H1 (cell line): ENCODE measurements at regions not wholly inside any gene's neighbourhood (a gene's known extent, or its start where the extent isn't known, plus 50 kb on each side); places are given as distances from the start of the nearest gene placed in this dataset.

Experiments used
- CTCF ChIA-PET: fragments of 300-600 bp; sonication (Branson Sonifier 250); formaldehyde crosslinking; loops from one replicate; lab custom pipeline; 2021; ENCODE audit not compliant: partially characterized antibody; lab: Charles Lee
- POLR2A ChIA-PET: fragments of 300-600 bp; sonication (Branson Sonifier 250); formaldehyde crosslinking; loops from one replicate; lab custom pipeline; 2021; ENCODE audit warnings: inconsistent platforms; ENCODE audit not compliant: partially characterized antibody; lab: Charles Lee
- DNase-seq, 2 experiments: peaks; one replicate each; pipeline versions ENCODE4 v3.0.0 to v3.0.0-alpha.2; 2010 to 2022; ENCODE audit warnings: low spot score in 2 of 2, low read depth in 1 of 2, mixed read lengths in 1 of 2
- FAIRE-seq: peaks from 2 replicates; lab custom pipeline; 2011; peaks lifted over from hg19 to GRCh38; lab: Jason Lieb, UNC
- H2AFZ ChIP-seq: 2 replicates; pipeline ENCODE4 v1.8.1; 2012; ENCODE audit warnings: low read length, inconsistent platforms
- H2AK5ac ChIP-seq: 2 replicates; pipeline ENCODE4 v1.6.1; 2013; ENCODE audit warnings: low read depth, low read length
- H2BK120ac ChIP-seq: replicated peaks from 2 replicates; pipeline ENCODE3; 2013; ENCODE audit warnings: low read depth, low read length, inconsistent platforms
- H2BK12ac ChIP-seq: 2 replicates; pipeline ENCODE4 v1.6.1; 2013; ENCODE audit warnings: low read depth, low read length
- H2BK15ac ChIP-seq: 2 replicates; pipeline ENCODE4 v1.6.1; 2013; ENCODE audit warnings: low read length
- H2BK20ac ChIP-seq: 2 replicates; pipeline ENCODE4 v1.6.1; 2013; ENCODE audit warnings: low read length
- H2BK5ac ChIP-seq: 2 replicates; pipeline ENCODE4 v1.6.1; 2013; ENCODE audit warnings: low read depth, low read length
- H3K14ac ChIP-seq: 2 replicates; pipeline ENCODE4 v1.6.1; 2013; ENCODE audit warnings: inconsistent platforms; ENCODE audit not compliant: insufficient read length
- H3K18ac ChIP-seq: 2 replicates; pipeline ENCODE4 v1.6.1; 2013; ENCODE audit warnings: low read length; ENCODE audit errors: extremely low read depth
- H3K23ac ChIP-seq: 2 replicates; pipeline ENCODE4 v1.6.1; 2013; ENCODE audit warnings: inconsistent platforms; ENCODE audit not compliant: insufficient read length
- H3K23me2 ChIP-seq: 2 replicates; pipeline ENCODE4 v1.6.1; 2013; ENCODE audit warnings: low read depth, low read length
- H3K27ac ChIP-seq: 2 replicates; pipeline ENCODE4 v1.6.1; 2011; ENCODE audit warnings: low read depth, low read length, inconsistent platforms
- H3K27me3 ChIP-seq, 4 experiments: replicated peaks in 1 of 4; 1 replicate in 1 of 4; 2 replicates in 3 of 4; pipeline versions ENCODE4 v1.6.1 to v1.8.1; 2011 to 2013; ENCODE audit warnings: low read length in 3 of 4, mild to moderate bottlenecking in 3 of 4, inconsistent platforms in 2 of 4, mixed read lengths in 2 of 4, moderate library complexity in 1 of 4; ENCODE audit not compliant: control insufficient read depth in 3 of 4, insufficient read depth in 3 of 4; ENCODE audit errors: extremely low read depth in 1 of 4
- H3K36me3 ChIP-seq, 4 experiments: 2 replicates each; pipeline versions ENCODE4 v1.6.1 to v1.8.1; 2011 to 2013; ENCODE audit warnings: mild to moderate bottlenecking in 4 of 4, low read length in 3 of 4, moderate library complexity in 2 of 4, control low read depth in 1 of 4, inconsistent platforms in 1 of 4; ENCODE audit not compliant: insufficient read depth in 4 of 4, control insufficient read depth in 2 of 4
- H3K4ac ChIP-seq: replicated peaks from 2 replicates; pipeline ENCODE3; 2013; ENCODE audit warnings: low read length, low read depth, mixed read lengths, inconsistent platforms; ENCODE audit not compliant: insufficient read length
- H3K4me1 ChIP-seq, 4 experiments: replicated peaks in 1 of 4; 1 replicate in 1 of 4; 2 replicates in 3 of 4; pipeline versions ENCODE4 v1.6.1 to v1.8.1; 2011 to 2013; ENCODE audit warnings: low read length in 3 of 4, inconsistent platforms in 2 of 4, mixed read lengths in 1 of 4; ENCODE audit not compliant: insufficient read depth in 4 of 4, control insufficient read depth in 3 of 4
- H3K4me2 ChIP-seq, 2 experiments: 2 replicates each; pipeline versions ENCODE4 v1.6.1 to v1.8.1; 2011 to 2013; ENCODE audit warnings: low read depth in 2 of 2, low read length in 2 of 2, control low read depth in 1 of 2, inconsistent platforms in 1 of 2, mild to moderate bottlenecking in 1 of 2; ENCODE audit not compliant: insufficient read depth in 1 of 2
- H3K4me3 ChIP-seq, 4 experiments: fragments of 200-600, 300-600 bp in 1 of 4; sonication (generic), shearing (Covaris generic), sonication (Bioruptor Twin) in 1 of 4; 2 replicates each; pipeline versions ENCODE4 v1.5.1 to v1.8.1; 2011 to 2016; ENCODE audit warnings: low read length in 4 of 4, low read depth in 3 of 4, control low read depth in 2 of 4, inconsistent platforms in 2 of 4, mild to moderate bottlenecking in 2 of 4, mixed read lengths in 1 of 4, moderate library complexity in 1 of 4; ENCODE audit not compliant: insufficient read depth in 2 of 4; ENCODE audit errors: extremely low read depth in 1 of 4
- H3K56ac ChIP-seq: replicated peaks from 2 replicates; pipeline ENCODE3; 2013; ENCODE audit warnings: low read depth, mild to moderate bottlenecking, mixed read lengths, low read length, inconsistent platforms; ENCODE audit not compliant: insufficient read length
- H3K79me1 ChIP-seq: 2 replicates; pipeline ENCODE4 v1.6.1; 2013; ENCODE audit warnings: low read depth, low read length, control low read depth
- H3K79me2 ChIP-seq, 2 experiments: 2 replicates each; pipeline versions ENCODE4 v1.6.1 to v1.8.1; 2012 to 2013; ENCODE audit warnings: low read length in 2 of 2, mild to moderate bottlenecking in 2 of 2, inconsistent platforms in 1 of 2; ENCODE audit not compliant: insufficient read depth in 2 of 2, control insufficient read depth in 1 of 2
- H3K9ac ChIP-seq, 4 experiments: replicated peaks in 1 of 4; 1 replicate in 1 of 4; 2 replicates in 3 of 4; pipeline versions ENCODE4 v1.6.1 to v1.8.1; 2011 to 2013; ENCODE audit warnings: low read depth in 3 of 4, low read length in 3 of 4, control low read depth in 2 of 4, mild to moderate bottlenecking in 2 of 4, moderate library complexity in 2 of 4, inconsistent platforms in 1 of 4; ENCODE audit errors: extremely low read depth in 1 of 4
- H3K9me3 ChIP-seq, 2 experiments: 2 replicates each; pipeline versions ENCODE4 v1.6.1 to v1.8.1; 2012 to 2013; ENCODE audit warnings: mild to moderate bottlenecking in 2 of 2, moderate library complexity in 2 of 2, control low read depth in 1 of 2, inconsistent platforms in 1 of 2, low read depth in 1 of 2, low read length in 1 of 2, mixed read lengths in 1 of 2; ENCODE audit not compliant: insufficient read depth in 2 of 2
- H4K20me1 ChIP-seq, 2 experiments: replicated peaks in 1 of 2; 2 replicates each; pipeline versions ENCODE3 to v1.8.1; 2011 to 2013; ENCODE audit warnings: inconsistent platforms in 2 of 2, low read length in 2 of 2, mild to moderate bottlenecking in 1 of 2; ENCODE audit not compliant: insufficient read depth in 2 of 2, control insufficient read depth in 1 of 2
- H4K5ac ChIP-seq: 2 replicates; pipeline ENCODE4 v1.6.1; 2013; ENCODE audit warnings: low read length, low read depth, mixed read lengths, inconsistent platforms; ENCODE audit not compliant: insufficient read length
- H4K8ac ChIP-seq: 2 replicates; pipeline ENCODE4 v1.8.0; 2013; ENCODE audit warnings: mild to moderate bottlenecking, moderate library complexity, low read length, inconsistent platforms; ENCODE audit not compliant: insufficient read depth; ENCODE audit errors: extremely low read depth
- H4K91ac ChIP-seq: replicated peaks from 2 replicates; pipeline ENCODE3; 2013; ENCODE audit warnings: low read length, mixed read lengths, inconsistent platforms; ENCODE audit not compliant: insufficient read length
- CBX8 ChIP-seq: fragments of 300-800, 300-1000 bp; sonication (generic); IDR thresholded peaks from 2 replicates; pipeline ENCODE4 v1.7.1; 2016; ENCODE audit warnings: low read depth, low read length, borderline replicate concordance
- E2F6 ChIP-seq: IDR thresholded peaks from 2 replicates; pipeline ENCODE4 v1.6.1; 2012; ENCODE audit warnings: inconsistent platforms
- JUND ChIP-seq: IDR thresholded peaks from 2 replicates; pipeline ENCODE4 v1.6.1; 2011; ENCODE audit warnings: mild to moderate bottlenecking, improper control_type of control experiment, low read length
- KDM5A ChIP-seq: fragments of 200-600 bp; IDR thresholded peaks from 2 replicates; pipeline ENCODE4 v1.7.1; 2012; ENCODE audit warnings: mild to moderate bottlenecking, low read length, inconsistent platforms, mixed read lengths
- MAFK ChIP-seq: IDR thresholded peaks from 2 replicates; pipeline ENCODE4 v1.6.1; 2012; ENCODE audit warnings: low read depth, mild to moderate bottlenecking, improper control_type of control experiment, low read length
- PHF8 ChIP-seq: fragments of 200-600 bp; sonication (generic); conservative IDR thresholded peaks from 2 replicates; pipeline ENCODE4 v1.7.1; 2012; ENCODE audit warnings: low read depth, mild to moderate bottlenecking, inconsistent platforms, low read length, moderate library complexity
- SAP30 ChIP-seq: fragments of 300-600 bp; sonication (generic); IDR thresholded peaks from 2 replicates; pipeline ENCODE4 v1.7.1; 2012; ENCODE audit warnings: low read length, moderate library complexity, mild to moderate bottlenecking, inconsistent platforms; ENCODE audit not compliant: insufficient read depth, insufficient replicate concordance
- USF2 ChIP-seq: IDR thresholded peaks from 2 replicates; pipeline ENCODE4 v1.6.1; 2011; ENCODE audit warnings: low read length, improper control_type of control experiment
- WGBS, 2 experiments: shearing (Covaris generic) in 1 of 2; methylation state at CpG; one replicate each; pipeline versions ENCODE4 v1.1.6 to v1.1.7; 2013 to 2015; ENCODE audit warnings: low lambda C conversion rate in 2 of 2, mixed read lengths in 2 of 2, inconsistent platforms in 1 of 2, low coverage in 1 of 2, missing lambda C conversion rate in 1 of 2; ENCODE audit not compliant: insufficient replicate concordance in 2 of 2, insufficient coverage in 1 of 2, insufficient read length in 1 of 2; ENCODE audit errors: extremely low coverage in 1 of 2, missing lambda C conversion rate in 1 of 2; 5-methylcytosine and 5-hydroxymethylcytosine counted together
- TF ChIP-seq, protein P1 (sequence below): IDR thresholded peaks from 2 replicates; pipeline ENCODE4 v1.6.1; 2012; ENCODE audit warnings: inconsistent platforms

- Histone ChIP-seq H3K9ac (no peak overlapping the region), H3K4me1 (peaks cover 0 to 3% (median 0%) of the 10 kb centered on the region in 4 experiments; a peak in 1 of 7 replicates), H2AFZ (no peak overlapping the region), H2BK15ac (no peak overlapping the region), H3K14ac (no peak overlapping the region), H2BK120ac (no peak overlapping the region), H3K9me3 (0 out of 4 replicates have a peak, but pooled peaks cover 0 to 3% of the 10 kb centered on the region in 2 experiments), H2BK20ac (no peak overlapping the region), H3K4ac (no peak overlapping the region), H3K23ac (no peak overlapping the region), H4K8ac (no peak overlapping the region), H3K18ac (no peak overlapping the region), H2BK12ac (no peak overlapping the region), H2BK5ac (no peak overlapping the region), H4K91ac (no peak overlapping the region), H3K79me2 (no peaks in the 10 kb centered on the region), H3K36me3 (no peaks in the 10 kb centered on the region), H2AK5ac (no peak overlapping the region), H4K5ac (no peak overlapping the region), H3K27me3 (no peaks in the 10 kb centered on the region), H3K56ac (no peak overlapping the region), H4K20me1 (no peaks in the 10 kb centered on the region), H3K23me2 (no peaks in the 10 kb centered on the region), H3K79me1 (no peaks in the 10 kb centered on the region), H3K4me2 (no peak overlapping the region), H3K4me3 (no peak overlapping the region), H3K27ac (no peak overlapping the region)
- WGBS, 2 experiments, result 87% methylated on average over 3 of the region's 3 CpGs; no CpG with 5 or more reads in 1 of the 2 experiments
- ChIA-PET POLR2A (no interaction called here), CTCF (interaction anchor here (0.6 to 1.2 kb wide), 4 partner anchors 13 to 905 kb away, joined by 3 read pairs; no protein-coding TSS in a partner anchor)
- no peak for FAIRE-seq
- no peak for DNase-seq
- TF ChIP-seq PHF8, result no peak
- no peak for TF ChIP-seq SAP30
- TF ChIP-seq JUND, result no peak
- TF ChIP-seq MAFK, result no peak
- no peak for TF ChIP-seq USF2
- TF ChIP-seq E2F6, result no peak
- TF ChIP-seq CBX8, result no peak
- TF ChIP-seq, protein P1, sequence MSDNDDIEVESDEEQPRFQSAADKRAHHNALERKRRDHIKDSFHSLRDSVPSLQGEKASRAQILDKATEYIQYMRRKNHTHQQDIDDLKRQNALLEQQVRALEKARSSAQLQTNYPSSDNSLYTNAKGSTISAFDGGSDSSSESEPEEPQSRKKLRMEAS, result no peak
- no peak for TF ChIP-seq KDM5A
These were observed 217.9 kb downstream of the AEBP2 start for GRCh38 chr12:19657118-19657731.
